ENCODE measurements at regions not wholly inside any gene's neighbourhood (a gene's known extent, or its start where the extent isn't known, plus 50 kb on each side); places are given as distances from the start of the nearest gene placed in this dataset.

DNA sequence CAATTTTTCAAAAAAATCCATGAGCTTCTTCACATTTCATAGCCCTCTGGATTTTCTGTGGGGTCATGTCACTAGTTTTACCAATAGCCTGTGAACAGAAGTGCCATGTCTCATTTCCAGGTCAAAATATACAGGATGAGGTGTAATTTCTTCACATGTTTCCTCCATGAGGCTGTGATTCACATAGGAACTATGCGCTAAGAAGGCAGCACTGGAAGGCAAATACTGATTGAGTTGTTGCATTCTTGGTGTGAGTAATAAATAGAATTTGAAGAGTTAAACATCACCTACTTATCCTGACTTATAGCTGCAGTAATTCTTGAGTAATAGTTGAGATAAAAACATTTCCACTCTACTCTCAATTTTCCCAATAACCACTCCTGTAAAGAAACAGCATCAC is 442.3 kb downstream of the HAO1 start:
- H3K9ac ChIP-seq (ENCODE audit: low read depth, low read length, poor library complexity, severe bottlenecking), result no peak overlapping the region
- no peaks in the 10 kb centered on the region for H3K4me1 ChIP-seq (ENCODE audit: insufficient read depth, low read length, poor library complexity, severe bottlenecking)
- 0 out of 2 replicates have a peak, but pooled peaks cover 4% of the 10 kb centered on the region for H3K9me3 ChIP-seq (ENCODE audit: insufficient read depth, low read depth, low read length)
- H4K20me1 ChIP-seq (ENCODE audit: insufficient read depth, low read length, poor library complexity, severe bottlenecking), result no peaks in the 10 kb centered on the region
- no peak overlapping the region for H3K4me3 ChIP-seq (ENCODE audit: low read length, poor library complexity, severe bottlenecking)
- no peak for TF ChIP-seq EZH2phosphoT487 (IDR thresholded peaks at IDR 0.05; ENCODE audit: borderline replicate concordance)
- TF ChIP-seq, protein P1, sequence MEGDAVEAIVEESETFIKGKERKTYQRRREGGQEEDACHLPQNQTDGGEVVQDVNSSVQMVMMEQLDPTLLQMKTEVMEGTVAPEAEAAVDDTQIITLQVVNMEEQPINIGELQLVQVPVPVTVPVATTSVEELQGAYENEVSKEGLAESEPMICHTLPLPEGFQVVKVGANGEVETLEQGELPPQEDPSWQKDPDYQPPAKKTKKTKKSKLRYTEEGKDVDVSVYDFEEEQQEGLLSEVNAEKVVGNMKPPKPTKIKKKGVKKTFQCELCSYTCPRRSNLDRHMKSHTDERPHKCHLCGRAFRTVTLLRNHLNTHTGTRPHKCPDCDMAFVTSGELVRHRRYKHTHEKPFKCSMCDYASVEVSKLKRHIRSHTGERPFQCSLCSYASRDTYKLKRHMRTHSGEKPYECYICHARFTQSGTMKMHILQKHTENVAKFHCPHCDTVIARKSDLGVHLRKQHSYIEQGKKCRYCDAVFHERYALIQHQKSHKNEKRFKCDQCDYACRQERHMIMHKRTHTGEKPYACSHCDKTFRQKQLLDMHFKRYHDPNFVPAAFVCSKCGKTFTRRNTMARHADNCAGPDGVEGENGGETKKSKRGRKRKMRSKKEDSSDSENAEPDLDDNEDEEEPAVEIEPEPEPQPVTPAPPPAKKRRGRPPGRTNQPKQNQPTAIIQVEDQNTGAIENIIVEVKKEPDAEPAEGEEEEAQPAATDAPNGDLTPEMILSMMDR (conservative IDR thresholded peaks at IDR 0.05; ENCODE audit: low read length), result no peak
- H3K36me3 ChIP-seq (ENCODE audit: insufficient read depth, low read length), result no peaks in the 10 kb centered on the region
- H3F3A ChIP-seq (ENCODE audit: low read depth), result no peaks in the 10 kb centered on the region
- H3K27me3 ChIP-seq (ENCODE audit: insufficient read depth, low read length, poor library complexity, severe bottlenecking), result no peaks in the 10 kb centered on the region
- H3K9me2 ChIP-seq (replicated peaks; ENCODE audit: low read depth, low read length), result no peaks in the 10 kb centered on the region
- H3K4me2 ChIP-seq (ENCODE audit: low read depth, low read length, poor library complexity, severe bottlenecking), result no peak overlapping the region
- no peak overlapping the region for H2AFZ ChIP-seq (ENCODE audit: low read length)
- no peaks in the 10 kb centered on the region for H3K79me2 ChIP-seq (ENCODE audit: insufficient read depth, low read length)

DNA sequence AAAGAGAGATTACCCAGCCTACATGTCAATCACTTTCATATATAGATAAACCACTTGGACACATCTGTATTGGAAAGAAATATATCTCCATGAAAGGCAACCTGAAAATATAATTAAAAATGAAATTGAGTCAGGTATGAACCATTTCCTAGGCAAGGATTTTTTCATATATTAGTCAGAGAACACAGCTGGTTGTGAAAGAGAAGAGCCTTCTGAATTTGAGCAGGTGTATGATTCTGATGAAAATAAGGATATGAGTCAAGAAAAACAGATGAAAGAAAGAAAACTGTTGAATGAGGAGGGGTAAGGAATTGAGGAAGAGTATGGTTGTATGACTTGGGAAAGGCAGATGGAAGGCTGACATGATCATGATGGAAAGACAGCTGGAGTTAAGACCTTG is 441.1 kb downstream of the HAO1 start:
- Histone ChIP-seq H3F3A (ENCODE audit: low read depth) (no peaks in the 10 kb centered on the region), H3K4me3 (ENCODE audit: low read length, poor library complexity, severe bottlenecking) (no peak overlapping the region), H3K9ac (ENCODE audit: low read depth, low read length, poor library complexity, severe bottlenecking) (no peak overlapping the region), H3K4me2 (ENCODE audit: low read depth, low read length, poor library complexity, severe bottlenecking) (no peak overlapping the region), H4K20me1 (ENCODE audit: insufficient read depth, low read length, poor library complexity, severe bottlenecking) (no peaks in the 10 kb centered on the region), H2AFZ (ENCODE audit: low read length) (no peak overlapping the region), H3K27me3 (ENCODE audit: insufficient read depth, low read length, poor library complexity, severe bottlenecking) (no peaks in the 10 kb centered on the region), H3K79me2 (ENCODE audit: insufficient read depth, low read length) (no peaks in the 10 kb centered on the region), H3K9me2 (replicated peaks; ENCODE audit: low read depth, low read length) (no peaks in the 10 kb centered on the region), H3K36me3 (ENCODE audit: insufficient read depth, low read length) (no peaks in the 10 kb centered on the region), H3K4me1 (ENCODE audit: insufficient read depth, low read length, poor library complexity, severe bottlenecking) (no peaks in the 10 kb centered on the region), H3K9me3 (ENCODE audit: insufficient read depth, low read depth, low read length) (0 out of 2 replicates have a peak, but pooled peaks cover 4% of the 10 kb centered on the region)
- TF ChIP-seq EZH2phosphoT487 (IDR thresholded peaks at IDR 0.05; ENCODE audit: borderline replicate concordance), result no peak
- TF ChIP-seq, protein P1 (conservative IDR thresholded peaks at IDR 0.05; ENCODE audit: low read length), result no peak

DNA sequence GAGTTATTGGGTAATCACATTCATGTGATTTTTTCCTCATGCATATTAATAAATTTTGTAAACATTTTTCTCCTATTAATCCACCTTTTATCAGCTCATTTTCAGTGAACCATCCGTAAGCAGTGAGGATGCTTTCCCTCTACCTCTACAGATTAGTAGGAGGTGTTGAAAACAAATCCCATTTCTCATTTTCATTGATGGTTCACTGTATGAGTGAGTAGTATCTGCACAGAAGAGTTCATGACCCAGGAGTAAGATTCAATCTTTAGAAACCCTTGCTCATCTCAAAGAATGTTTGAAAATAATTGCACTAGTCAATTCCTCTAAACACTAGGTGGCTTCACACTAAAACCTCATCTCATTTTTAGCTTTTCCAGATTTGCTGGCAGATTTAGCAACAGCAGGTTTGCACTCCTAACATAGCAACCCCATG is 440.0 kb downstream of the HAO1 start:
- no peaks in the 10 kb centered on the region for H3K79me2 ChIP-seq (ENCODE audit: insufficient read depth, low read length)
- H2AFZ ChIP-seq (ENCODE audit: low read length), result no peak overlapping the region
- no peak overlapping the region for H3K4me3 ChIP-seq (ENCODE audit: low read length, poor library complexity, severe bottlenecking)
- H3K9ac ChIP-seq (ENCODE audit: low read depth, low read length, poor library complexity, severe bottlenecking), result no peak overlapping the region
- H3K4me1 ChIP-seq (ENCODE audit: insufficient read depth, low read length, poor library complexity, severe bottlenecking), result no peaks in the 10 kb centered on the region
- no peaks in the 10 kb centered on the region for H3K27me3 ChIP-seq (ENCODE audit: insufficient read depth, low read length, poor library complexity, severe bottlenecking)
- no peaks in the 10 kb centered on the region for H4K20me1 ChIP-seq (ENCODE audit: insufficient read depth, low read length, poor library complexity, severe bottlenecking)
- TF ChIP-seq EZH2phosphoT487 (IDR thresholded peaks at IDR 0.05; ENCODE audit: borderline replicate concordance), result no peak
- TF ChIP-seq, protein P1 (conservative IDR thresholded peaks at IDR 0.05; ENCODE audit: low read length), result no peak
- H3K4me2 ChIP-seq (ENCODE audit: low read depth, low read length, poor library complexity, severe bottlenecking), result no peak overlapping the region
- H3F3A ChIP-seq (ENCODE audit: low read depth), result no peaks in the 10 kb centered on the region
- H3K36me3 ChIP-seq (ENCODE audit: insufficient read depth, low read length), result no peaks in the 10 kb centered on the region
- no peaks in the 10 kb centered on the region for H3K9me3 ChIP-seq (ENCODE audit: insufficient read depth, low read depth, low read length)
- H3K9me2 ChIP-seq (replicated peaks; ENCODE audit: low read depth, low read length), result no peaks in the 10 kb centered on the region
